ENCODE measurements at regions not wholly inside any gene's neighbourhood (a gene's known extent, or its start where the extent isn't known, plus 50 kb on each side); places are given as distances from the start of the nearest gene placed in this dataset.

DNA sequence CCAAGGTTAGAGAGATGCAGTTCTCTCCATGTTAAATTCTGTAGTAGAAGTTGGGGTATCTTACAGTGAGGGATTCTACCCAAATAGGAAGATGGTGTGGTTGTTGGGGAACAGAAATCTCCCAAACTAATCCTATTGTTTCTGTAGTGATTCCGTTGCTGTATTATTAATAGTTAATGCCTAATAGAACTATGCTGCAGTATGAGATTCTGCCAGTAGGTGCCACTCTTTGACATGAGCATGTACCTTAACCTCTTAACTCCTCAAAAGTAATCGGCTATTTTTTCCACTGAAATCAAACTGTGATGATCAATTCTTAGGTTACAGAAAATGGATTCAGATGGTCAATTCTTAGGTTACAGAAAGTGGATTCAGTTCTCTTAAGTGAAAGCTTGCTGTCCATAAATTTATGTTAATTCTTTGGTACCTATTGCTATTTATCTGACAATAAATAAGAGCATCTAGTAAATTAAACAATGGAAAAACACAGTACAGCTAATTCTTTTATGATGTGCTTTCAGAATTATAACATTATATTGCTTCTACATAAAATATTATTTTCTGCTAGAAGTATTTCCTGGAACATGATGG is 97.9 kb upstream of the DLX2 start:
- TF ChIP-seq, protein P1, sequence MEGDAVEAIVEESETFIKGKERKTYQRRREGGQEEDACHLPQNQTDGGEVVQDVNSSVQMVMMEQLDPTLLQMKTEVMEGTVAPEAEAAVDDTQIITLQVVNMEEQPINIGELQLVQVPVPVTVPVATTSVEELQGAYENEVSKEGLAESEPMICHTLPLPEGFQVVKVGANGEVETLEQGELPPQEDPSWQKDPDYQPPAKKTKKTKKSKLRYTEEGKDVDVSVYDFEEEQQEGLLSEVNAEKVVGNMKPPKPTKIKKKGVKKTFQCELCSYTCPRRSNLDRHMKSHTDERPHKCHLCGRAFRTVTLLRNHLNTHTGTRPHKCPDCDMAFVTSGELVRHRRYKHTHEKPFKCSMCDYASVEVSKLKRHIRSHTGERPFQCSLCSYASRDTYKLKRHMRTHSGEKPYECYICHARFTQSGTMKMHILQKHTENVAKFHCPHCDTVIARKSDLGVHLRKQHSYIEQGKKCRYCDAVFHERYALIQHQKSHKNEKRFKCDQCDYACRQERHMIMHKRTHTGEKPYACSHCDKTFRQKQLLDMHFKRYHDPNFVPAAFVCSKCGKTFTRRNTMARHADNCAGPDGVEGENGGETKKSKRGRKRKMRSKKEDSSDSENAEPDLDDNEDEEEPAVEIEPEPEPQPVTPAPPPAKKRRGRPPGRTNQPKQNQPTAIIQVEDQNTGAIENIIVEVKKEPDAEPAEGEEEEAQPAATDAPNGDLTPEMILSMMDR (IDR thresholded peaks at IDR 0.05; ENCODE audit: poor library complexity), result no peak
- TF ChIP-seq EZH2phosphoT487 (IDR thresholded peaks at IDR 0.05; ENCODE audit: low read depth, severe bottlenecking, unreplicated experiment), result no peak
